NCI-H1436 (cell line): ENCODE measurements at regions not wholly inside any gene's neighbourhood (a gene's known extent, or its start where the extent isn't known, plus 50 kb on each side); places are given as distances from the start of the nearest gene placed in this dataset.

ENCODE experiments used
- DNase-seq: peaks from one replicate; lab custom pipeline; 2025; lab: John Stamatoyannopoulos, UW

GRCh38 chr6:4322846-4323309, 187.5 kb upstream of the ECI2 start:
- no peak for DNase-seq

- no peak for DNase-seq
These were observed 186.9 kb upstream of the ECI2 start for GRCh38 chr6:4322134-4322845.

GRCh38 chr6:4320860-4321259, 185.5 kb upstream of the ECI2 start:
- no peak for DNase-seq

GRCh38 chr6:4319981-4320683, 184.8 kb upstream of the ECI2 start:
- DNase-seq = no peak

- DNase-seq = no peak
These were observed 182.9 kb upstream of the ECI2 start for GRCh38 chr6:4318321-4318720.

- DNase-seq = no peak
These were observed 181.6 kb upstream of the ECI2 start for GRCh38 chr6:4316867-4317400.

- no peak for DNase-seq
These were observed 178.9 kb upstream of the ECI2 start for GRCh38 chr6:4314201-4314707.

- no peak for DNase-seq
These were observed 177.8 kb upstream of the ECI2 start for GRCh38 chr6:4313044-4313686.

GRCh38 chr6:4311976-4312860, 176.8 kb upstream of the ECI2 start:
- no peak for DNase-seq

GRCh38 chr6:4309540-4309939, 174.2 kb upstream of the ECI2 start:
- DNase-seq = no peak

GRCh38 chr6:4308364-4308763, 173.0 kb upstream of the ECI2 start:
- no peak for DNase-seq

GRCh38 chr6:4304927-4305455, 169.6 kb upstream of the ECI2 start:
- DNase-seq = no peak

GRCh38 chr6:4303638-4304037, 168.3 kb upstream of the ECI2 start:
- no peak for DNase-seq

GRCh38 chr6:4302524-4302923, 167.1 kb upstream of the ECI2 start:
- DNase-seq = no peak

GRCh38 chr6:4301871-4302270, 166.5 kb upstream of the ECI2 start:
- DNase-seq = no peak

- no peak for DNase-seq
These were observed 165.5 kb upstream of the ECI2 start for GRCh38 chr6:4300917-4301316.

- DNase-seq = no peak
These were observed 164.1 kb upstream of the ECI2 start for GRCh38 chr6:4299476-4299875.

- no peak for DNase-seq
These were observed 162.0 kb upstream of the ECI2 start for GRCh38 chr6:4297348-4297747.

GRCh38 chr6:4296552-4296951, 161.2 kb upstream of the ECI2 start:
- DNase-seq = no peak

GRCh38 chr6:4295783-4296155, 160.4 kb upstream of the ECI2 start:
- no peak for DNase-seq

- no peak for DNase-seq
These were observed 159.8 kb upstream of the ECI2 start for GRCh38 chr6:4295058-4295782.
